ENCODE measurements at regions not wholly inside any gene's neighbourhood (a gene's known extent, or its start where the extent isn't known, plus 50 kb on each side); places are given as distances from the start of the nearest gene placed in this dataset.

DNA sequence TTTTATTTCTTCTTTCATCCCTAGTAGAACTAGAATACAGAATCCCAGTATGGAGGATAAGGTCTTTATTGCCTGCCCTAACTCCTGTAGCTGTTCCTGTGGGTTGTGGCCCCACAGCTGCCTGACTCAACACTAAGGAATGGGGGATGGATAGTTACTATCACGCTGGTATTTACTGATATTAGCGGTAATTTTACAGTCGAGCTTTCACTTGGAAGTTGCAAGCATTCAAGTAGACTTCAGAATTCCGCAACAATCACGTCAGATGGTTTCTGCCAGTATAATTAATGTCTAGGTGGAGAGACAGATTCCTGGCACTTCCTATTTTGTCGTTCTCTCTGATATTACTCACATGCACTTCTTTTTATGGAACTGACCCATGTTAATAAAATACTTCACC is 489.8 kb downstream of the PABPC4L start:
- no peak overlapping the region for H3K4me3 ChIP-seq (ENCODE audit: low read depth, low read length)
- ChIA-PET POLR2A (no interaction called here), CTCF (no interaction called here)
- TF ChIP-seq, protein P1, sequence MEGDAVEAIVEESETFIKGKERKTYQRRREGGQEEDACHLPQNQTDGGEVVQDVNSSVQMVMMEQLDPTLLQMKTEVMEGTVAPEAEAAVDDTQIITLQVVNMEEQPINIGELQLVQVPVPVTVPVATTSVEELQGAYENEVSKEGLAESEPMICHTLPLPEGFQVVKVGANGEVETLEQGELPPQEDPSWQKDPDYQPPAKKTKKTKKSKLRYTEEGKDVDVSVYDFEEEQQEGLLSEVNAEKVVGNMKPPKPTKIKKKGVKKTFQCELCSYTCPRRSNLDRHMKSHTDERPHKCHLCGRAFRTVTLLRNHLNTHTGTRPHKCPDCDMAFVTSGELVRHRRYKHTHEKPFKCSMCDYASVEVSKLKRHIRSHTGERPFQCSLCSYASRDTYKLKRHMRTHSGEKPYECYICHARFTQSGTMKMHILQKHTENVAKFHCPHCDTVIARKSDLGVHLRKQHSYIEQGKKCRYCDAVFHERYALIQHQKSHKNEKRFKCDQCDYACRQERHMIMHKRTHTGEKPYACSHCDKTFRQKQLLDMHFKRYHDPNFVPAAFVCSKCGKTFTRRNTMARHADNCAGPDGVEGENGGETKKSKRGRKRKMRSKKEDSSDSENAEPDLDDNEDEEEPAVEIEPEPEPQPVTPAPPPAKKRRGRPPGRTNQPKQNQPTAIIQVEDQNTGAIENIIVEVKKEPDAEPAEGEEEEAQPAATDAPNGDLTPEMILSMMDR (IDR thresholded peaks at IDR 0.05; ENCODE audit: insufficient read depth, low read length, missing control alignments): no peak
- no peak for DNase-seq (ENCODE audit: low read depth, low spot score)

GRCh38 chr4:133694416-133694815 is 507.2 kb downstream of the PABPC4L start:
- ChIA-PET CTCF (no interaction called here), POLR2A (no interaction called here)
- TF ChIP-seq, protein P1 (IDR thresholded peaks at IDR 0.05; ENCODE audit: insufficient read depth, low read length, missing control alignments): no peak
- H3K4me3 ChIP-seq (ENCODE audit: low read depth, low read length): no peak overlapping the region
- DNase-seq (ENCODE audit: low read depth, low spot score): no peak

DNA sequence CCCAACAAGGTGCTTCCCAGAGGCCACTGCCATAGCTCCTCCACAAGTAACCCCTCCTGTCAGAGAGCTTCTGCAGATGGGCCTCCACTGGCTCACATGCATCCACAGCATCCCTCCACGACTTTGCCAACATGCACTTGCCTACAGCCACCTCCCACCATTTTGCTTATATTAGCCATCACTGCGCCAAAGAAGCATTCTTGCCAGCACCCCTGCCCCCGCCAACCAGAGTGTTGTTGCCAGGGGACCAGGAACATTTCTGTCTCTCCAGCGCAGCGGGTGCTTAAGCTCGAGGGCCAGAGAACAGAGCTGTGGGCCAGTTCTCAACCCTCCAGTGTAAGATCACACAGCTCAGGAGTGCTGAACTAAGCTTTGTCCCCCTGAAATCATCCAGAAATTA is 517.6 kb downstream of the PABPC4L start:
- POLR2A ChIA-PET: no interaction called here
- H3K4me3 ChIP-seq (ENCODE audit: low read depth, low read length): no peak overlapping the region
- DNase-seq (ENCODE audit: low read depth, low spot score): no peak
- CTCF ChIA-PET: no interaction called here
- TF ChIP-seq, protein P1 (IDR thresholded peaks at IDR 0.05; ENCODE audit: insufficient read depth, low read length, missing control alignments): no peak

DNA sequence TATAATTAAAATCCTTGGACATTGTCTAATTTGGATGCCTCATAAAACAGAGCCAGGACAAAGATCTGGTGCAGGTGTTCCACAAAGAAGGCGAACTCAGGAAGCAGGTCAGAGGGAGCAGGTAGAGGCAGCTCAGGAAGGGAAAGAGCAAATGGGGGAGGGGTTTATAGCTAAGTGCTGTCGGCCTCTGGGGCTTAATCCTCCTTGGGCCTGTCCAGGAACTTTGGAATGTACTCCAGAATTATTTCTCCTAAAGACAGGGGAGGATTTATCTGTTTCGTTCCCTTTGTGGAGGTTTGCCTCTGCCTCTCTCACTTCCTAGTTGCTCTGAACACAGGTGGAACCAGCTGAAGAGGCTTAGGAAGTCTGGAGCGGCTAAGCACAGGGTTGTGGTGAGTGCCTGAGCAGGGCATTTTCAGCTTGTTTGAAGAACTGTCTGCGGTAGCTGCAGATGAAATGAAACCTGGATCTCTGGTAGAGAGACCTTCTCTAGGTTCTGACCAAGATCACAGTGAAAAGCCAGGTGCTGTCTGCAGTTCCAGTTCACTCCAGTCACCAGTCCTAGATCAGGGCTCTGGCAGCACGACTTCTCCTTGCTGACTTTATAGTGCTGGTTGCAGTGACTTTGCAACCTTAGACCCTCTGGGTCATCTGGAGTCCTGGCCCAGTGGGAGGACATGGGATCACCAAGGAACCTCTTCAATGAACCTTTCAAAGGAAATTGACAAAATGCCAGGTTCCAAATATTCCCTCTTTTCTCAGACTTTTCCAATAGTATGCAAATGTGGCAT is 519.2 kb downstream of the PCDH10 start:
- POLR2A ChIA-PET: no interaction called here
- no peak for DNase-seq (ENCODE audit: low read depth, low spot score)
- no peak overlapping the region for H3K4me3 ChIP-seq (ENCODE audit: low read depth, low read length)
- TF ChIP-seq, protein P1 (IDR thresholded peaks at IDR 0.05; ENCODE audit: insufficient read depth, low read length, missing control alignments): no peak
- CTCF ChIA-PET: no interaction called here

GRCh38 chr4:133647206-133647605 is 498.1 kb downstream of the PCDH10 start:
- no peak overlapping the region for H3K4me3 ChIP-seq (ENCODE audit: low read depth, low read length)
- ChIA-PET POLR2A (no interaction called here), CTCF (no interaction called here)
- TF ChIP-seq, protein P1 (IDR thresholded peaks at IDR 0.05; ENCODE audit: insufficient read depth, low read length, missing control alignments): no peak
- no peak for DNase-seq (ENCODE audit: low read depth, low spot score)

DNA sequence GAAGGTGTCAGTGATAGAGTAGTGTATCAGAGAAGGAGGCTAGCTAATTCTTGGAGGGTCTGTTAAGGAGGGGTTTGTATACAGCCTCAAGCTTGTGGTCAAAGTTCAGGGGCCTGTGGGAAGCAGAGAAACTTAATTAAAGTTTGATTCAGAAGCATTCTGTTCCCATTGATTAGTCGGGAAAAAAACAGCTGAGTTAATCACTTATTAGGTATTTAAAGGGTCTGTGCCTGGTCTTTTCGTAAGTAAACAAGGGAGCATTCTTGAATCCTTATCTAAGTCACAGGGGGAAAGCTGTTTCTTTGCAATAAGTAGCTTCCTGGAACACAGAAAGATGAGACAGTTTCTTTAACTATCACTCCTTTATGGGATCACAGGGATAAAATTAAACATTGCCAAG is 492.1 kb downstream of the PCDH10 start:
- no peak overlapping the region for H3K4me3 ChIP-seq (ENCODE audit: low read depth, low read length)
- TF ChIP-seq, protein P1 (IDR thresholded peaks at IDR 0.05; ENCODE audit: insufficient read depth, low read length, missing control alignments): no peak
- DNase-seq (ENCODE audit: low read depth, low spot score): no peak
- CTCF ChIA-PET: no interaction called here
- POLR2A ChIA-PET: no interaction called here

All from AG04449 (cell line).